Thyroid gland (tissue), 4 donors: ENCODE measurements at regions not wholly inside any gene's neighbourhood (a gene's known extent, or its start where the extent isn't known, plus 50 kb on each side); places are given as distances from the start of the nearest gene placed in this dataset.

Experiments used
- CTCF ChIP-seq, 6 experiments: fragments of 200-600 bp in 3 of 6; fragments of 450-650 bp in 3 of 6; sonication (generic) in 3 of 6; IDR thresholded peaks; one replicate each; pipeline ENCODE4 v1.5.1; 2016 to 2019; ENCODE audit warnings: antibody characterized with exemption in 6 of 6, mild to moderate bottlenecking in 2 of 6, inconsistent platforms in 1 of 6, moderate library complexity in 1 of 6
- POLR2A ChIP-seq, 2 donors: fragments of 450-650 bp; IDR thresholded peaks; one replicate each; pipeline ENCODE4 v1.6.1; 2017; ENCODE audit warnings: antibody characterized with exemption in 2 of 2, mild to moderate bottlenecking in 2 of 2, moderate library complexity in 1 of 2

DNA sequence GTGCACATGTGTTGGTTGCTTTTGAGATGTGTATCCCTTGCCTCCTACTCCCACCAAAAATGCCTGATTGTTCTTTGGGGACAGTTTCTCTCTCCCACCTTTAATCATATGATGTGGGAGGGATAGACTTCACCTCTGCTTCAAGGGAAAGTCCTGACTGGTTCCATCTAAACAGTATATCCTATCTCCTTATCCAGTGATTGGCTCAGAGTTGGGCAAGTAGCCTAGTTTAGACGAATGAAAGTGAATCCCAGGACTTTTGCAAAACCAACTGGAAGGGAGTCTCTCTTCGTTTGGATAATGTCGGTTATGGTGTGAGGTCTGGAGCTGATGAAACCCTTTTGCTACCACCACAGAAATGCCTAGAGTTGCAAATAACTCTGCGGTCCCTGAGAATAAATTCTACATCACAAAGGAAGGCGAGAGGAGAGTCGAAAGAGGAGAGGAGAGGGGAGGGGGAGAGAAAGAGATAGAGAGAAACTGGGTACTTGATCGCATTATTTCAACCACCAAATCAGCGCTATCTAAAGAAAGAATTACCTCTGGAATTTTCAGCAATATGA, 77.1 kb upstream of the SALL1 start:
- TF ChIP-seq CTCF (IDR thresholded peaks at IDR 0.05) (no peak), POLR2A (IDR thresholded peaks at IDR 0.05) (no peak)
